HG03469 (cell line): ENCODE measurements at regions not wholly inside any gene's neighbourhood (a gene's known extent, or its start where the extent isn't known, plus 50 kb on each side); places are given as distances from the start of the nearest gene placed in this dataset.

ENCODE experiments used
- ATAC-seq: cut with Tn5 transposase; IDR thresholded peaks from one replicate; pipeline ENCODE4 v1.9.1; 2021; ENCODE audit warnings: mild to moderate bottlenecking, moderate library complexity, moderate number of reproducible peaks; ENCODE audit not compliant: unreplicated experiment

- ATAC-seq: no peak
Observed at GRCh38 chr9:80883426-80883825, 805.9 kb downstream of the TLE1 start.

DNA sequence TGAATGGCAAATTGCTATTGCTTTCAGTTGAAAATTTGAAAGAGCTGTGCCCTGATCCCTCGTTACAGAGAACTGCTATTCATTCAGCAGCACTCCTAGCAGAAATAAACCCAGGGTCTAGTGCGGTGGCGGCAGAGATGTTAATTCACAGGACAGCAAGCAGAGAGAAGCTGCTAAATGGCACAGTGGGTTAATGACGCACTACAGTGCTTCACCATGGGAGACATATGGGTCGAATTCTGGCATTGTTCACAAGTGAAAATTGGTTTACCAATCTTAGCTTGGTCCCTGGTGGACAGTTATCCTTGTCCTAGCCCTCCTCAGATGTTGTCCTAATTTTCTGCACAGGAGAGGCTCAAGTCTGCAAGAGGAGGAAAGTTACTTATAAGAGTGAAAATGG is 807.4 kb downstream of the TLE1 start:
- ATAC-seq: no peak

DNA sequence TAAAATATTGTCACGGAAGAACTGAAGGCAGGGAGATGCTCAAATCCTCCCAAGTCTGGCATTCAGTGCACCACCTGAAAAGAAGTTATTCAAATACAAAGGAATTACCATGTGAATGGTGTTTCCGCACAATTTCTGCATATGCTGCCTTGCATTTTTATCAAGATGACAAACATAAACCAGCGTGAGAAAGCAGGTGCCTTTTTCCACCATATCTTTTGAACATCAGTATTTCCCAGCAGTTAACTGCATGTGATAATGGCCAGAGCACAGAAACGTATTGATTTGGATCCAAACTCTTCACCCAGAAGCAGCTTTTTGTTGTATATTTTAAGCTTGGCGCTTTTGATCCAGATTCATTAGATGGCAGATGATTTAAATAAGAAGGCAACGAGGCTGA is 808.0 kb downstream of the TLE1 start:
- no peak for ATAC-seq

DNA sequence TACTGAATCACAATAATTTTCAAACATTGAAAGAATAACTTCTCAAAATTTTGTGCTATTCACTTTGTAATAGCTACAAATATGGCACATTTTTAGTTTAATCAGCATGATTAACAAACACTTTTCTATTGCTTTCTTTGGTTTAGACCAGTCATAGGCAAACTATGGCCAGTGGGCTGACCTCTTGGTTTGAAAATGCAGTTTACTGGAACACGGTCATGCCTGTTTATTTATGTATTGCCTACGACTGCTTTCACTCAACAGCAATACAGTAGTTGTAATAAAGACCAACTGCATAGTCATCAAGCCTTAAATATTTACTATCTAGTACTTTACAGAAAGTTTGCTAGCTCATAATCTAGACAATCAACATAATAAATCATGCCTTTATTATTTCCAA is 810.8 kb downstream of the TLE1 start:
- ATAC-seq: no peak

- ATAC-seq: no peak
Observed at GRCh38 chr9:80875947-80876346, 813.4 kb downstream of the TLE1 start.

DNA sequence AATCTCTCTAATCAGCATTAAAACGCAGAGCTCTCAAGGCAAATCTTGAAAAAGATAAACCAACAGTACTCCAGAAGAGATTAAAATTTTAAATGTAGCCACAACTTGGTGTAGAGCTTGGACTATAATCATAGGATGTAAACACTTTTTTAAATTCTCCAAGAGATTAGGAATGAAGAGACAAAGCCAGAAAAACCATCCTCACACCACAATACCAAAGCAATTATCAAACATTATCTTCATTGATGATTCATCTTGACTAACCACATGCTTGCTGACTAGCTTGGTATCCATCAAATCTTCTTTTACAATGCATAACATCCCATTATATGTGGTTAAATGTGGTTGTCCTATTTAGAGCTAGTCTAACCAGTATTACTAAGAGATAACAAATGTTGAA is 815.1 kb downstream of the TLE1 start:
- no peak for ATAC-seq

DNA sequence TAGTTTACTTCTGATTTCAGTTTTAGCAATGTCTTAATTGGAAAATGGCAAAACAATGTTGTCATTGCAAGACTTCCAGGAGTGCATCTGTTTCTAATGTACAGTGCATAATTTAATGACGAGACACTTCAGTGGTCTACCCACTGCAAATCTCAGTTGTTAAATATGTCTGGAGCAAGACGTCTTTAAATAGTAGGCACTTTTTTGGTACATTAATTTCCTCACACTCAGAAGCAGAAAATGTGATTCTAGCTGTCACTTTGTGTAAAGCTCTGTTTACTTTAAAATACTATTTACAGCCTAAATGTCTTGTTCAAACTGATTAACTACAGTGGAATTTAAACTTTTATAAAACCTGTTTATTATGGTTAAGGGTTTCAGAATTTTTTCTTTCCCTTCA is 815.5 kb downstream of the TLE1 start:
- no peak for ATAC-seq

DNA sequence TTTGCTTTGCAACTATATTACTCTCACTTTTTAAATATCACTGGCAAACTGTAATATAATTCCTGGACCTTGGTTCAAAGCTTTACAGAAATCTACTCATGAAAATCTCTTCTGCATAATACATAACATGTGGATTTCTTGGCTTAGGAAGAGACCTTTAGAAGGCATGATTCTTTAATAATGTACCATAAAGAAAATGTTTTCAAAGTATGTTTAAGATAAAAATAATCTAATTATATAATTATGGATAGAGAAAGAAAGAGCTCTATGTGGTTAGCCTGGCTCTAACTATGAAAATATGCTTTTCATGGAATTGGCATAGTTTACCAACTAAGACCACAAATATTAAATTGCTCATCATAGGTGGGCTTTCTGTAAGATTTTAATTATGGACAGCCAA is 817.8 kb downstream of the TLE1 start:
- no peak for ATAC-seq

DNA sequence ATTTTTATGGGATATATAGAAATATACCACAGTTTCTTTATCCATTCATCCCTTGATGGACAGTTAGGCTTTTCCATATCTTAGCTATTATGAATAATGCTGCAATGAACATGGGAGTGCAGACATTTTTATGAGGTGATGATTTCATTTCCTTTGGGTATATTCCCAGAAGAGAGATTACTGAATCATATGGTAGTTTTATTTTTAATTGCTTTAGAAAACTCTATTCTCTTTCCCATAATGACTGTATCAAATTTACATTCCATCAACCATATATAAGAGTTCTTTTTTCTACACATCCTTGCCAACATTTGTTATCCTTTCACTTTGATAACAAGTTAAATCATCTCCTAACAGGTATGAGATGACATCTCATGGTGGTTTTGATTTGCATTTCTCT is 821.6 kb downstream of the TLE1 start:
- ATAC-seq: no peak

GRCh38 chr9:80866576-80867227 is 822.6 kb downstream of the TLE1 start:
- no peak for ATAC-seq

GRCh38 chr9:80866121-80866520 is 823.2 kb downstream of the TLE1 start:
- ATAC-seq: no peak

- ATAC-seq: no peak
Observed at GRCh38 chr9:80843028-80843427, 846.3 kb downstream of the TLE1 start.

GRCh38 chr9:80842389-80842788 is 847.0 kb downstream of the TLE1 start:
- ATAC-seq: no peak

DNA sequence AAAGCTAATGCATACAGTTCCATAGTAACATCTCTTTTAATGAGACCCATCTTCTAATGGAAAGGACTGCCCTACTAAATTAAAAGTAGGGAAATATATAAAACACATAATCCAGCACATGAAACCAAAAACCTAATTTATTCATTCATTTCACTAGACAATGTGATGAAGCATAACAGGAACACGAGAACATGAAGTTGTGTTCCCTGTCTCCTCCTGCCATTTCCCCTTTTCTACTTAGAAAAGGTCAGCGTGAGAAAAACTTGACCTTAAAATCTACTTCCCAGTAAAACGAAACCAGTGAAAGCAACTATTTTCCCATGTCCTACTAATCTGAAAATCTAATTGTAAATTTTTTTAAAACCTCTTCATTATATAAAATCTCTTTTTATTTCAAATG is 847.5 kb downstream of the TLE1 start:
- ATAC-seq: no peak

DNA sequence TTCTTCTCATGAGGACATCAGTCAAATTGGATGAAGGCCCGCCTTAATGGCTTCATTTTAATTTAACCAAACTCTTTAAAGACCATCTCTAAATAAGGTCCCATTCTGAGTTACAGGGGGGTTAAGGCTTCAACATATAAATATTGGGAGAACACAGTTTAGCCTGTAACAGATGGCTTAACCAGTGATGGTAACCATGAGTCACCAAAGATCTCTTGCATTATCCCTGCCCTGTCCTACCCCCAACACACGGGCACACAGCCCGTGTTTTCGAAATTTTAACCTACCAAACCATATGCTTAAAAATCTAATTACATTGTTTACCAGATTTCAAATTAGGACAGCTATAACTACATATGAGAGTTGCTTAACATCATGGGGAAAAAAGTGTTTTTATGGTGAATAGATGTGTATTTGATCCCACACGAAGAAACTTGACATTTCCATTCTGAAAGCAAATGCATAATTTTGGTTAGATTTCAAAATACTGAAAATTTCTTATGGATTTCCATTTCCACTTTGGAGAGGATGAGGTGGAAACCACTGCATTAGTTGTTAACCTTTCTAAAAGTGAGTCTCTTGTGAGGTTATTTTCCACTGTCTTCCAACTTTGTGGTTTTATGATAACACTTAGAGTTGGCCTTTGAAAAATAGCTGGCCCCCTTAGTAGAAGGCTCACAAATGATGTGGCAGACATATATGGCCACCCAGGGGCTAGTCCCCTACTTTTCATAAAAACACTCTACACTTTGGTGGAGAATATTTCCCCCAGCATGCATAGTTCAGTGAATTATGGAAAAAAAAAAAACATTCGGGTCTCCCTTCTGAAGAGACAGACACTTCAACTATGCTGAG is 849.3 kb downstream of the TLE1 start:
- no peak for ATAC-seq

GRCh38 chr9:80836013-80836412 is 853.3 kb downstream of the TLE1 start:
- no peak for ATAC-seq

GRCh38 chr9:80831751-80832150 is 857.6 kb downstream of the TLE1 start:
- ATAC-seq: no peak

DNA sequence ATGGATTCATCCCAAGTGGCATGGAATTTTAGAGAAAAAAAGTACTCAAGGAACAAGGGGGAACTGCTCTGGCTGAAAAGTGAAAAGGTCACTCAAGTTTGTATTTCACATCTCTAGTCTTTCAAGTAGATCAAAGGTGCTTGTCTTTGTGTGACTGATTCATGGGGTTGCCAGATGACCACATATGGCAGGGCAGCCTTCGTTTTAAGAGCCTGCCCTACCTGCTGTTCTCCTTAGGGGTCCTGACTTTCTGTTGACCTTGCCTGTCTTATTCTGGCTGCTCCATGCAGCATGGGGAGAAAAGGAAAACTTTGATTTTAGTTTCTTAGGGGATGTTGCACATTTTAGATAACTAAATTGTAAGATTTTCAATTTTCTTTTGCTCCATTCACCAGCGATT is 877.7 kb downstream of the TLE1 start:
- no peak for ATAC-seq

DNA sequence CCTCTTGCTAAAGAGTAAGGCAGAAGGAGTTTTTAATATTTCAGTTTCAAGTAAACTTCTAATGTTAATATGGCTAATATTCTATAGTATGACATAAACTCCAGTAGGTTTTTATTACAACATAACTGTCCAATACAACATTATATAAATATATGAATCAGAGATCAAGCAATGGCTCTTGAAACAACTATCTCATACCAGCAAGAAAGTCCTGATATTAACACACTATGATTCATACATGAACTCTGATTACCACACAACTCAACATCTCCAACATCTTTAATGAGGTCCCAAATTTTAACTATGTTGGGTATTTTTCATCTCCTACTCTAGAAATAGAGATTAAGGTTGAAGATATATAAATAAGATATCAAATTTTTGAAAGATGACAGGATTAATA is 878.3 kb downstream of the TLE1 start:
- ATAC-seq: no peak

DNA sequence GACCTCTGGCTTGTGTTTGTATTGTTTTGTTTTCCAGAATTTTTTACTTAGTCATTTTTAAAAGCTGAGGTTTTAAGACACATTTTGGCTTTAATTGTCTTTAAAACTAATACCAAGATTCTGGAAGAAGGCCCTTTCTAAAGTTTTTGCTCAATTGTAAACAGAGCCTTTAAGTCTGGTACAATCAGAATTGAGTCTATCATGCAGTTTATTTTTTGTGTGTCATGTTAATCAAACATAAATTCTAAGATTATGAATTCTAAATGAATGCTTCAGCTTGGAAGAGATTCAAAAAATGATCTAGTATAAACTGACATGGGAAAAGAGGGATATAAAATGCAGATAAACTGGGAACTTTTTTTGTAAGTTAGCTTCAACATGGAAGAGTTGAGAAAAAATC is 882.7 kb downstream of the TLE1 start:
- ATAC-seq: no peak

- no peak for ATAC-seq
Observed at GRCh38 chr9:80804873-80805272, 884.5 kb downstream of the TLE1 start.

DNA sequence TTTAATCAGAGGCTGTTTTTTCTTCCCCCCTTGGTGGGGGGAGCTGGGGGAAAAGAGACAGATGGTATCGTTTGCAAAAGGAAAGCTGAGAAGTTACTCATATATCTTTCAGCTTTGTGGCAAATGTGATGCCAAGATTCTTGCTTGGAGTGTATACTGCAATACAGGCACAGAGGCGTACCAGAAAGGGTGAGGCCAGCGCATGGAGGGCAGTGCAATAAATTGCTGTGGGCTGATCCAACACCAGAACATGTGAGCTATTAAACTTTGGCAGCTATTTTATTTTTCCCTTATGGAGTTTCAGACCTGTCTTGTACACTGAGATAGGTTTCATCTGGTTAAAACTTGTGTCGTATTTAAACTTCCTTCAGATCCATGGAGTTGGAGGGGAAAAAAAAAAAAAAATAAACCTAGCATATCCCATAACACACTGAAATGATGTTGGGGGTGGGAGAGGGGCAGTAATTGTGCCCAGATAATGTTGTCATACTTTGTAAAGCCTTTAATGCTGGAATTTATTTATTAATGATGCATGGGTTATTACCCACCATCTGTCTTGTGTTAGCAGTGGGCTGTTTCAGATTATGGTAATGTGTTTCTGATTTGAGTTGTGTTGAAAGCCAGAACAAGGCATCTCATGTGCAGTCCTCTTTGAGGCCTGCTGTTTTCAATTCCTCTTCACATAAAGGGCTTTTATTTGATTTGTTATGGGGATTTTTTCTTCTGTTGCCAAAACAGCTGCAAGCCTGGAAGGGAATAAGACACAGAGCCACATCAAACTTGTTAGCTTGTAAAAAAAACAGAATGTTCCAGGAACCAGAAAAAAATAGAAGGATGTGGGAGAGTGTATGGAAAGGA is 891.3 kb downstream of the TLE1 start:
- ATAC-seq: no peak
